Gastroesophageal sphincter (tissue), 4 donors: ENCODE measurements at regions not wholly inside any gene's neighbourhood (a gene's known extent, or its start where the extent isn't known, plus 50 kb on each side); places are given as distances from the start of the nearest gene placed in this dataset.
"Not testable (repeated sequence)": the region's sequence is repeated elsewhere in the genome, so short reads cannot be mapped to it uniquely, and the experiment has no call there.

Source experiments
- ATAC-seq: fragments of 150-250 bp; one replicate; pipeline ENCODE4 v1.9.1; 2016; ENCODE audit warnings: mild to moderate bottlenecking, moderate library complexity
- H3K27ac ChIP-seq, 4 donors: fragments of 200-600 bp; sonication (generic) in 3 of 4; 1 replicate in 3 of 4; 2 replicates in 1 of 4; pipeline ENCODE4 v1.5.1; 2016 to 2019
- H3K27me3 ChIP-seq: fragments of 200-600 bp; sonication (generic); one replicate; pipeline ENCODE4 v1.5.1; 2019
- H3K36me3 ChIP-seq, 2 donors: fragments of 200-600 bp; sonication (generic); one replicate each; pipeline ENCODE4 v1.5.1; 2019; ENCODE audit warnings: control low read depth in 1 of 2
- H3K4me1 ChIP-seq, 3 donors: fragments of 200-600 bp; sonication (generic); 1 replicate in 2 of 3; 2 replicates in 1 of 3; pipeline ENCODE4 v1.5.1; 2016 to 2019; ENCODE audit warnings: control low read depth in 2 of 3
- H3K4me3 ChIP-seq, 2 donors: fragments of 200-600 bp; sonication (generic); one replicate each; pipeline ENCODE4 v1.5.1; 2019; ENCODE audit warnings: mild to moderate bottlenecking in 1 of 2, moderate library complexity in 1 of 2
- H3K9me3 ChIP-seq, 3 donors: fragments of 200-600 bp; sonication (generic); one replicate each; pipeline ENCODE4 v1.5.1; 2017 to 2019; ENCODE audit warnings: control low read depth in 2 of 3
- CTCF ChIP-seq, 4 experiments: fragments of 200-600 bp in 2 of 4; fragments of 450-650 bp in 2 of 4; sonication (generic) in 1 of 4; IDR thresholded peaks; one replicate each; pipeline ENCODE4 v1.5.1; 2017 to 2019; ENCODE audit warnings: antibody characterized with exemption in 4 of 4, mild to moderate bottlenecking in 2 of 4, moderate library complexity in 2 of 4
- EP300 ChIP-seq: sonication (generic); formaldehyde crosslinking; IDR thresholded peaks from one replicate; pipeline ENCODE4 v1.6.1; 2017; ENCODE audit warnings: antibody characterized with exemption, mild to moderate bottlenecking
- POLR2A ChIP-seq, 2 donors: fragments of 450-650 bp; IDR thresholded peaks; one replicate each; pipeline ENCODE4 v1.6.1; 2017; ENCODE audit warnings: antibody characterized with exemption in 2 of 2, mild to moderate bottlenecking in 2 of 2, moderate library complexity in 1 of 2
- POLR2AphosphoS5 ChIP-seq: sonication (generic); formaldehyde crosslinking; IDR thresholded peaks from one replicate; pipeline ENCODE4 v1.6.1; 2017; ENCODE audit warnings: antibody characterized with exemption
- WGBS, 2 donors: methylation state at CpG; one replicate each; pipeline ENCODE4 v1.1.5; 2018; ENCODE audit warnings: low coverage in 1 of 2; 5-methylcytosine and 5-hydroxymethylcytosine counted together

GRCh38 chr7:81003326-81003725 lies 84.5 kb upstream of the SEMA3C start:
- no peak for ATAC-seq
- H3K36me3 ChIP-seq: no peaks in the 10 kb centered on the region
- H3K4me3 ChIP-seq: no peak overlapping the region
- H3K4me1 ChIP-seq: peaks cover 0 to 42% (median 0%) of the 10 kb centered on the region in 3 donors
- TF ChIP-seq EP300 (no peak), CTCF (IDR thresholded peaks at IDR 0.05) (no peak), POLR2A (IDR thresholded peaks at IDR 0.05) (no peak), POLR2AphosphoS5 (no peak)
- H3K9me3 ChIP-seq: no peaks in the 10 kb centered on the region
- H3K27me3 ChIP-seq: no peaks in the 10 kb centered on the region
- no peak overlapping the region for H3K27ac ChIP-seq
- WGBS, 2 donors: 9 to 40% methylated on average over 3 of the region's 3 CpGs

GRCh38 chr7:81002421-81002820 lies 83.6 kb upstream of the SEMA3C start:
- no peak for ATAC-seq
- Histone ChIP-seq H3K9me3 (no peaks in the 10 kb centered on the region), H3K27ac (no peak overlapping the region), H3K4me3 (no peak overlapping the region), H3K4me1 (peaks cover 0 to 42% (median 0%) of the 10 kb centered on the region in 3 donors), H3K36me3 (no peaks in the 10 kb centered on the region), H3K27me3 (no peaks in the 10 kb centered on the region)
- TF ChIP-seq CTCF (IDR thresholded peaks at IDR 0.05) (no peak), POLR2AphosphoS5 (no peak), EP300 (no peak), POLR2A (IDR thresholded peaks at IDR 0.05) (no peak)

GRCh38 chr7:80999771-81000170 lies 80.9 kb upstream of the SEMA3C start:
- no peak overlapping the region for H3K27ac ChIP-seq
- 84 to 96% methylated on average over 2 of the region's 2 CpGs for WGBS, 2 donors
- H3K36me3 ChIP-seq: no peaks in the 10 kb centered on the region
- no peak for ATAC-seq
- TF ChIP-seq EP300: no peak
- no peak for TF ChIP-seq POLR2A (IDR thresholded peaks at IDR 0.05)
- TF ChIP-seq CTCF (IDR thresholded peaks at IDR 0.05): no peak
- TF ChIP-seq POLR2AphosphoS5: no peak
- no peaks in the 10 kb centered on the region for H3K9me3 ChIP-seq
- H3K27me3 ChIP-seq: no peaks in the 10 kb centered on the region
- peaks cover 0 to 28% (median 0%) of the 10 kb centered on the region in 3 donors for H3K4me1 ChIP-seq
- no peak overlapping the region for H3K4me3 ChIP-seq

- no peak overlapping the region for H3K27ac ChIP-seq
- no peaks in the 10 kb centered on the region for H3K27me3 ChIP-seq
- H3K4me1 ChIP-seq: peaks cover 0 to 21% (median 0%) of the 10 kb centered on the region in 3 donors
- H3K4me3 ChIP-seq: no peak overlapping the region
- WGBS, 2 donors: 78 to 92% methylated on average over 2 of the region's 3 CpGs
- ATAC-seq: no peak
- H3K9me3 ChIP-seq: no peaks in the 10 kb centered on the region
- no peaks in the 10 kb centered on the region for H3K36me3 ChIP-seq
- no peak for TF ChIP-seq POLR2AphosphoS5
- no peak for TF ChIP-seq EP300
- TF ChIP-seq CTCF (IDR thresholded peaks at IDR 0.05): no peak
- no peak for TF ChIP-seq POLR2A (IDR thresholded peaks at IDR 0.05)
Observed at GRCh38 chr7:80999100-80999499, 80.2 kb upstream of the SEMA3C start.

- 90 to 94% methylated on average over 5 to 7 of the region's 7 CpGs for WGBS, 2 donors
- TF ChIP-seq POLR2AphosphoS5 (no peak), POLR2A (IDR thresholded peaks at IDR 0.05) (no peak), CTCF (IDR thresholded peaks at IDR 0.05) (no peak), EP300 (no peak)
- H3K9me3 ChIP-seq: no peaks in the 10 kb centered on the region
- ATAC-seq: no peak
- H3K4me1 ChIP-seq: peaks cover 0 to 8% (median 0%) of the 10 kb centered on the region in 3 donors
- H3K36me3 ChIP-seq: no peaks in the 10 kb centered on the region
- no peak overlapping the region for H3K4me3 ChIP-seq
- no peaks in the 10 kb centered on the region for H3K27me3 ChIP-seq
- no peak overlapping the region for H3K27ac ChIP-seq
Observed at GRCh38 chr7:80997841-80998240, 79.0 kb upstream of the SEMA3C start.

GRCh38 chr7:80996236-80996635 lies 77.4 kb upstream of the SEMA3C start:
- H3K36me3 ChIP-seq, H3K9me3 ChIP-seq, H3K27ac ChIP-seq, H3K27me3 ChIP-seq, ATAC-seq, H3K4me3 ChIP-seq, H3K4me1 ChIP-seq: not testable (repeated sequence)
- WGBS, 2 donors: 67 to 100% methylated on average over 1 to 2 of the region's 2 CpGs
